ENCODE measurements at regions not wholly inside any gene's neighbourhood (a gene's known extent, or its start where the extent isn't known, plus 50 kb on each side); places are given as distances from the start of the nearest gene placed in this dataset.

DNA sequence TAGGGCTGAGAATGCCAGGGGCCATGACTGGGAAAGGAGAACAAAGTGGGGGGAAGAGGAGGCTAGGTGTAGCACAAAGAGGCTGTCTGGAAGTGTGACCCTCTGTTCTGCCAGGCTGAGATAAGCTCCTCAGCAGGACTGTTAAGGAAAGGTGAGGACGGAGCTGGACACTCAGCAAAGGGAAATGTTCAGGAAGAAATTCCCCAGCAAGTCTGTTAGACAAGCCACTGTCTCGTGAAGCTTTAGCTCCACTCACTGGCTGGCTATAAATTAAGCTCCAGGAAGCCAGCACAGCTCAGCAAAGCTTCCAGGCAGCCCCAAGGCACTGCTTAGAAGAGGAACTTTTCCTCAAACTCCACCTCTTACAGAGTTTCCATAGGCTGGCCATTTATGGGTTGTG, 181.2 kb upstream of the API5 start:
- TF ChIP-seq, protein P1, sequence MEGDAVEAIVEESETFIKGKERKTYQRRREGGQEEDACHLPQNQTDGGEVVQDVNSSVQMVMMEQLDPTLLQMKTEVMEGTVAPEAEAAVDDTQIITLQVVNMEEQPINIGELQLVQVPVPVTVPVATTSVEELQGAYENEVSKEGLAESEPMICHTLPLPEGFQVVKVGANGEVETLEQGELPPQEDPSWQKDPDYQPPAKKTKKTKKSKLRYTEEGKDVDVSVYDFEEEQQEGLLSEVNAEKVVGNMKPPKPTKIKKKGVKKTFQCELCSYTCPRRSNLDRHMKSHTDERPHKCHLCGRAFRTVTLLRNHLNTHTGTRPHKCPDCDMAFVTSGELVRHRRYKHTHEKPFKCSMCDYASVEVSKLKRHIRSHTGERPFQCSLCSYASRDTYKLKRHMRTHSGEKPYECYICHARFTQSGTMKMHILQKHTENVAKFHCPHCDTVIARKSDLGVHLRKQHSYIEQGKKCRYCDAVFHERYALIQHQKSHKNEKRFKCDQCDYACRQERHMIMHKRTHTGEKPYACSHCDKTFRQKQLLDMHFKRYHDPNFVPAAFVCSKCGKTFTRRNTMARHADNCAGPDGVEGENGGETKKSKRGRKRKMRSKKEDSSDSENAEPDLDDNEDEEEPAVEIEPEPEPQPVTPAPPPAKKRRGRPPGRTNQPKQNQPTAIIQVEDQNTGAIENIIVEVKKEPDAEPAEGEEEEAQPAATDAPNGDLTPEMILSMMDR (IDR thresholded peaks at IDR 0.05; ENCODE audit: low read length) = no peak
- TF ChIP-seq EZH2 (optimal IDR thresholded peaks at IDR 0.05; ENCODE audit: low read depth, low read length) = no peak
- no peak for TF ChIP-seq EZH2phosphoT487 (IDR thresholded peaks at IDR 0.05; ENCODE audit: low read length)

Measured in MM.1S (cell line).